Hepatocyte (in vitro differentiated cells): ENCODE measurements at regions not wholly inside any gene's neighbourhood (a gene's known extent, or its start where the extent isn't known, plus 50 kb on each side); places are given as distances from the start of the nearest gene placed in this dataset.

Experiments used
- DNase-seq: peaks from one replicate; pipeline ENCODE4 v3.0.0-alpha.2; 2016; ENCODE audit warnings: low spot score
- H2AFZ ChIP-seq: fragments of 200-600 bp; sonication (generic); 2 replicates; pipeline ENCODE4 v1.6.0; 2016; ENCODE audit warnings: antibody characterized with exemption, mild to moderate bottlenecking
- H3K27ac ChIP-seq: fragments of 200-600 bp; sonication (generic); 2 replicates; pipeline ENCODE4 v1.5.1; 2016; ENCODE audit warnings: mild to moderate bottlenecking
- H3K27me3 ChIP-seq: fragments of 200-600 bp; sonication (generic); 2 replicates; pipeline ENCODE4 v1.6.1; 2016
- H3K36me3 ChIP-seq: fragments of 200-600 bp; sonication (generic); replicated peaks from 2 replicates; pipeline ENCODE4 v1.5.1; 2016; ENCODE audit warnings: low read depth; ENCODE audit not compliant: insufficient read depth
- H3K4me1 ChIP-seq: fragments of 200-600 bp; sonication (generic); 2 replicates; pipeline ENCODE4 v1.5.1; 2016; ENCODE audit warnings: mild to moderate bottlenecking, moderate library complexity; ENCODE audit not compliant: insufficient read depth
- H3K4me2 ChIP-seq: fragments of 200-600 bp; sonication (generic); 2 replicates; pipeline ENCODE4 v1.6.0; 2016
- H3K4me3 ChIP-seq: fragments of 200-600 bp; sonication (generic); 2 replicates; pipeline ENCODE4 v1.5.1; 2016; ENCODE audit warnings: mild to moderate bottlenecking
- H3K79me2 ChIP-seq: fragments of 200-600 bp; sonication (generic); 2 replicates; pipeline ENCODE4 v1.6.0; 2017; ENCODE audit warnings: mild to moderate bottlenecking
- H3K9me2 ChIP-seq: fragments of 200-600 bp; sonication (generic); replicated peaks from 2 replicates; pipeline ENCODE4 v1.6.0; 2017; ENCODE audit warnings: mild to moderate bottlenecking; ENCODE audit not compliant: insufficient read depth
- H3K9me3 ChIP-seq: fragments of 200-600 bp; sonication (generic); 2 replicates; pipeline ENCODE4 v1.5.1; 2016; ENCODE audit warnings: low read depth, mild to moderate bottlenecking
- H4K20me1 ChIP-seq: fragments of 200-600 bp; sonication (generic); 2 replicates; pipeline ENCODE4 v1.6.0; 2016; ENCODE audit warnings: mild to moderate bottlenecking; ENCODE audit not compliant: insufficient read depth, poor library complexity, severe bottlenecking
- EZH2 ChIP-seq: fragments of 200-600 bp; sonication (generic); IDR thresholded peaks from 2 replicates; pipeline ENCODE4 v1.6.1; 2016; ENCODE audit warnings: antibody characterized with exemption, mild to moderate bottlenecking, borderline replicate concordance
- EZH2phosphoT487 ChIP-seq: fragments of 200-600 bp; sonication (generic); IDR thresholded peaks from one replicate; pipeline ENCODE4 v1.6.1; 2018; ENCODE audit warnings: antibody characterized with exemption, mild to moderate bottlenecking, low read depth, moderate library complexity; ENCODE audit not compliant: unreplicated experiment, severe bottlenecking
- WGBS: methylation state at CpG from one replicate; pipeline ENCODE4 v1.1.6; 2016; ENCODE audit warnings: low lambda C conversion rate; ENCODE audit errors: missing lambda C conversion rate; 5-methylcytosine and 5-hydroxymethylcytosine counted together
- TF ChIP-seq, protein P1 (sequence below): fragments of 200-600 bp; sonication (generic); IDR thresholded peaks from 2 replicates; pipeline ENCODE4 v1.5.1; 2016; ENCODE audit warnings: antibody characterized with exemption, mild to moderate bottlenecking; ENCODE audit not compliant: poor library complexity

DNA sequence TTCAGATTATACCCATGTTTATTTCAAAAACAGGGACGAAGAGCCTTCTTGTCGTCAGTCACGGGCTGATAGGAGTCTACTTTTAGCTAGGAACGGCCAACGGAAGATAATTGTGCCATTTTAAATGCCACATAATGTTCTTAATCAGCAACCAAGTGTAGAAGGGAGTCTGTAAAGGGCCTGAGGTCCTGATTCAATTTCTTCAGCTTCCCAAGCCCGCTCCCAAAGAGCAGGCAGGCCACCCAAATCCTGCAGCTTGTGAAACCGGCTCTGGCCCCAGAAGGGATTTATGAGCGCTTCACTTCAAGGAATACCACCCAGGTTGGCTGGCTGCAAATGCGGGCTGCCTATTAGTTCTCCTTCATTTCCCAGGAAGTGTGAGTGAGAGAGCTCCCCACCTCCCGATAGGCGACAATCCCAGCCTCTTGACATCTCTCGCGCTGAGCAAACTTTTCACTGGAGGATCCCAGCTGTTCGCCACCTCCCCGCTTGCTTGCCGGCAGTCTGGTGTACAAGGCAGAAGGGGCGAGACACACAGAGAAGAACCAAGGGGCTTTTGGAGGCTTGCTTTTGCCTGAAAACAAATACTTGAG is 272.9 kb downstream of the CDH20 start:
- Histone ChIP-seq H2AFZ (peak overlapping the region; percentile 57), H3K4me1 (peaks cover 8% of the 10 kb centered on the region), H3K4me2 (peak overlapping the region; percentile 78), H3K27ac (peak overlapping the region; percentile 85), H3K9me3 (no peaks in the 10 kb centered on the region), H3K9me2 (no peaks in the 10 kb centered on the region), H4K20me1 (no peaks in the 10 kb centered on the region), H3K36me3 (no peaks in the 10 kb centered on the region), H3K27me3 (no peaks in the 10 kb centered on the region), H3K4me3 (peak overlapping the region; percentile 10), H3K79me2 (no peaks in the 10 kb centered on the region)
- DNase-seq: peak; percentile 44
- 17% methylated on average over 17 of the region's 17 CpGs for WGBS
- no peak for TF ChIP-seq EZH2phosphoT487
- no peak for TF ChIP-seq EZH2
- TF ChIP-seq, protein P1, sequence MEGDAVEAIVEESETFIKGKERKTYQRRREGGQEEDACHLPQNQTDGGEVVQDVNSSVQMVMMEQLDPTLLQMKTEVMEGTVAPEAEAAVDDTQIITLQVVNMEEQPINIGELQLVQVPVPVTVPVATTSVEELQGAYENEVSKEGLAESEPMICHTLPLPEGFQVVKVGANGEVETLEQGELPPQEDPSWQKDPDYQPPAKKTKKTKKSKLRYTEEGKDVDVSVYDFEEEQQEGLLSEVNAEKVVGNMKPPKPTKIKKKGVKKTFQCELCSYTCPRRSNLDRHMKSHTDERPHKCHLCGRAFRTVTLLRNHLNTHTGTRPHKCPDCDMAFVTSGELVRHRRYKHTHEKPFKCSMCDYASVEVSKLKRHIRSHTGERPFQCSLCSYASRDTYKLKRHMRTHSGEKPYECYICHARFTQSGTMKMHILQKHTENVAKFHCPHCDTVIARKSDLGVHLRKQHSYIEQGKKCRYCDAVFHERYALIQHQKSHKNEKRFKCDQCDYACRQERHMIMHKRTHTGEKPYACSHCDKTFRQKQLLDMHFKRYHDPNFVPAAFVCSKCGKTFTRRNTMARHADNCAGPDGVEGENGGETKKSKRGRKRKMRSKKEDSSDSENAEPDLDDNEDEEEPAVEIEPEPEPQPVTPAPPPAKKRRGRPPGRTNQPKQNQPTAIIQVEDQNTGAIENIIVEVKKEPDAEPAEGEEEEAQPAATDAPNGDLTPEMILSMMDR: no peak

DNA sequence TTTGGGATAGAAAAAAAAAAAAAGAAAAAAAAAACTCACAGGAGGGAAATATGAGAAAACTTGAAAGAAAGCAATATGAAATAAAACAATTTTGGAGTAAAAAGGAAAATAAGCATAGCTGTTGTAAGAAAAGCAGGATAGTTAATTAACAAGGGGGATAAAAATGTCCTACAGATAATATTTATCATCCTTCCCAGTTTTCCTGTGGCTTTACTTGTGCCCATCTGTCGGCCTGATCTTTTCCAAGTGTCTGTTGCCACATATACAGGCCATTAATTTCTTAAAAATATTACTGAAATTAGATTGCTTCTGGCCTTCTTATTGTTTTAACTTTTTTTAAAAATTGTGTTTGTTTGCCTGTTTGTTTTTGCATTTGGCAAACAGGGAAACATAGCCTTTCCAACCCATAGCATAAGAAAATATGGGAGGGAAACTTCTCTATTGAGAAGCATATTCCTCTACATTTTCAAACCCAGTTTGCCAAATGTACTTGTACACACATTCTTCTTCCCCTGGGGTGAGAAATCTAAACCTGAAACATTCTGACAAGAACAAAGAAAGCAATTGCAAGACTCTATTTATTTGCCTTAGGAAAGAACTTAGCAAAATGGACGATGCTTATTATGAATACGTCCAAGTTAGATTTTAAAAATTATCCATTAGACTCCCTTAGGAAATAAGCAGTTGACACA is 272.3 kb downstream of the CDH20 start:
- Histone ChIP-seq H3K36me3 (no peaks in the 10 kb centered on the region), H3K9me2 (no peaks in the 10 kb centered on the region), H3K9me3 (no peaks in the 10 kb centered on the region), H4K20me1 (no peaks in the 10 kb centered on the region), H3K4me3 (no peak overlapping the region), H2AFZ (peak overlapping the region; percentile 57), H3K79me2 (no peaks in the 10 kb centered on the region), H3K4me2 (peak overlapping the region; percentile 78), H3K4me1 (peaks cover 8% of the 10 kb centered on the region), H3K27ac (peak overlapping the region; percentile 85), H3K27me3 (no peaks in the 10 kb centered on the region)
- WGBS: 56% methylated on average over 3 of the region's 3 CpGs
- DNase-seq: no peak
- TF ChIP-seq EZH2: no peak
- TF ChIP-seq, protein P1: no peak
- no peak for TF ChIP-seq EZH2phosphoT487
